ENCODE measurements at regions not wholly inside any gene's neighbourhood (a gene's known extent, or its start where the extent isn't known, plus 50 kb on each side); places are given as distances from the start of the nearest gene placed in this dataset.

GRCh38 chr15:27601239-27601960 lies 497.7 kb downstream of the OCA2 start:
- Histone ChIP-seq H3K4me3 (no peak overlapping the region), H3K27ac (no peak overlapping the region)
- DNase-seq (ENCODE audit: low spot score): no peak
- TF ChIP-seq CTCF (IDR thresholded peaks at IDR 0.05): no peak

- no peak overlapping the region for H3K4me3 ChIP-seq
- H3K27ac ChIP-seq: no peak overlapping the region
- no peak for DNase-seq (ENCODE audit: low spot score)
- TF ChIP-seq CTCF (IDR thresholded peaks at IDR 0.05): no peak
Observed at GRCh38 chr15:27599034-27599433, 500.1 kb downstream of the OCA2 start.

GRCh38 chr15:27598251-27599009 lies 500.7 kb downstream of the OCA2 start:
- TF ChIP-seq CTCF (IDR thresholded peaks at IDR 0.05): no peak
- DNase-seq (ENCODE audit: low spot score): no peak
- Histone ChIP-seq H3K4me3 (no peak overlapping the region), H3K27ac (no peak overlapping the region)

- TF ChIP-seq CTCF (IDR thresholded peaks at IDR 0.05): no peak
- Histone ChIP-seq H3K4me3 (no peak overlapping the region), H3K27ac (no peak overlapping the region)
- DNase-seq (ENCODE audit: low spot score): no peak
Observed at GRCh38 chr15:27595211-27595610, 503.9 kb downstream of the OCA2 start.

- no peak for DNase-seq (ENCODE audit: low spot score)
- Histone ChIP-seq H3K4me3 (no peak overlapping the region), H3K27ac (no peak overlapping the region)
- TF ChIP-seq CTCF (IDR thresholded peaks at IDR 0.05): no peak
Observed at GRCh38 chr15:27592036-27592760, 506.9 kb downstream of the OCA2 start.

Data from coronary artery (tissue), 2 donors.